Heart left ventricle (tissue), 13 donors: ENCODE measurements at regions not wholly inside any gene's neighbourhood (a gene's known extent, or its start where the extent isn't known, plus 50 kb on each side); places are given as distances from the start of the nearest gene placed in this dataset.

Experiments
- CTCF ChIP-seq, 12 donors: fragments of 200-600 bp; sonication (generic) in 4 of 12; IDR thresholded peaks; one replicate each; pipeline versions ENCODE4 v1.5.0 to v1.8.0; 2018 to 2022; ENCODE audit warnings: antibody characterized with exemption in 12 of 12, mild to moderate bottlenecking in 5 of 12
- POLR2A ChIP-seq, 2 donors: fragments of 450-650 bp; IDR thresholded peaks; one replicate each; pipeline ENCODE4 v1.6.1; 2017; ENCODE audit warnings: antibody characterized with exemption in 2 of 2, mild to moderate bottlenecking in 2 of 2, moderate library complexity in 2 of 2
- donor health status: ischemic (EF 13 %, LVEDD 7.1; RV severe dilation, severe dysfunction).
- donor health status: DM: no; HTN: yes; CAD: no.
- donor health status: DM: no; HTN: no; CAD: no.
- donor health status: ischemic (EF 25% LVEDD 6.9; RV normal size, moderate dysfunction).
- donor health status: ischemic (EF 25% LVEDD 5.7; RV mildly dilated, moderate dysfunction).
- donor health status: ischemic (EF 35%, LVEDD 5.7; RV mildly dilated, moderate dysfunction).
- donor health status: nonischemic (EF 11% LVEDD 7.7; RV severe dilation, severe dysfunction).
- donor health status: DM: yes; HTN: yes; CAD: no.
- donor health status: PGD.
- donor health status: ischemic (EF 29% LVEDD 5.4; RV normal size, mild dysfunction).
- donor health status: nonischemic (EF 23%, LVEDD 6.1; RV moderate dilation, normal function).

GRCh38 chr11:37497326-37497725 lies 899.3 kb upstream of the RAG2 start:
- TF ChIP-seq CTCF (IDR thresholded peaks at IDR 0.05) (no peak), POLR2A (IDR thresholded peaks at IDR 0.05) (no peak)
